AG09319 (cell line): ENCODE measurements at regions not wholly inside any gene's neighbourhood (a gene's known extent, or its start where the extent isn't known, plus 50 kb on each side); places are given as distances from the start of the nearest gene placed in this dataset.

ENCODE experiments used
- DNase-seq: peaks from one replicate; pipeline ENCODE4 v3.0.0-alpha.2; 2010; ENCODE audit warnings: low read depth; ENCODE audit errors: extremely low read depth
- TF ChIP-seq, protein P1 (sequence below): IDR thresholded peaks from 2 replicates; pipeline ENCODE4 v1.5.1; 2011; ENCODE audit warnings: low read depth, mild to moderate bottlenecking, inconsistent platforms, low read length, moderate library complexity

DNA sequence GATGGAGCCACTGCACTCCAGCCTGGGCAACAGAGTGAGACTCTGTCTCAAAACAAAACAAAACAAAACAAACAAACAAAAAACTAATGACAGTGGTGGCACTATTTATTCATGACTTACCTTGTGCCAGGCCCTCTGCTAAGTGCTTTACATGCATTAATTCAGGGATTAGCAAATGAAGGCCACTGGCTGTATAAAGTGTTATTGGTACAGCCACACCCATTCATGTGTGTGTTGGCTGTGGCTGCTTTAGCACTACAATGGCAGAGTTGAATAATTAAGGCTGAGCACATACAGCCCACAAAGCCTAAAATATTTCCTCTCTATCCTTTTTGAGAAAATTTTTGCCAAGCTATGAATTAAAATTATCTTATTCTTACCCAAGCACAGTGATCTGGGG is 531.8 kb upstream of the CDH5 start:
- TF ChIP-seq, protein P1, sequence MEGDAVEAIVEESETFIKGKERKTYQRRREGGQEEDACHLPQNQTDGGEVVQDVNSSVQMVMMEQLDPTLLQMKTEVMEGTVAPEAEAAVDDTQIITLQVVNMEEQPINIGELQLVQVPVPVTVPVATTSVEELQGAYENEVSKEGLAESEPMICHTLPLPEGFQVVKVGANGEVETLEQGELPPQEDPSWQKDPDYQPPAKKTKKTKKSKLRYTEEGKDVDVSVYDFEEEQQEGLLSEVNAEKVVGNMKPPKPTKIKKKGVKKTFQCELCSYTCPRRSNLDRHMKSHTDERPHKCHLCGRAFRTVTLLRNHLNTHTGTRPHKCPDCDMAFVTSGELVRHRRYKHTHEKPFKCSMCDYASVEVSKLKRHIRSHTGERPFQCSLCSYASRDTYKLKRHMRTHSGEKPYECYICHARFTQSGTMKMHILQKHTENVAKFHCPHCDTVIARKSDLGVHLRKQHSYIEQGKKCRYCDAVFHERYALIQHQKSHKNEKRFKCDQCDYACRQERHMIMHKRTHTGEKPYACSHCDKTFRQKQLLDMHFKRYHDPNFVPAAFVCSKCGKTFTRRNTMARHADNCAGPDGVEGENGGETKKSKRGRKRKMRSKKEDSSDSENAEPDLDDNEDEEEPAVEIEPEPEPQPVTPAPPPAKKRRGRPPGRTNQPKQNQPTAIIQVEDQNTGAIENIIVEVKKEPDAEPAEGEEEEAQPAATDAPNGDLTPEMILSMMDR, result no peak
- no peak for DNase-seq

DNA sequence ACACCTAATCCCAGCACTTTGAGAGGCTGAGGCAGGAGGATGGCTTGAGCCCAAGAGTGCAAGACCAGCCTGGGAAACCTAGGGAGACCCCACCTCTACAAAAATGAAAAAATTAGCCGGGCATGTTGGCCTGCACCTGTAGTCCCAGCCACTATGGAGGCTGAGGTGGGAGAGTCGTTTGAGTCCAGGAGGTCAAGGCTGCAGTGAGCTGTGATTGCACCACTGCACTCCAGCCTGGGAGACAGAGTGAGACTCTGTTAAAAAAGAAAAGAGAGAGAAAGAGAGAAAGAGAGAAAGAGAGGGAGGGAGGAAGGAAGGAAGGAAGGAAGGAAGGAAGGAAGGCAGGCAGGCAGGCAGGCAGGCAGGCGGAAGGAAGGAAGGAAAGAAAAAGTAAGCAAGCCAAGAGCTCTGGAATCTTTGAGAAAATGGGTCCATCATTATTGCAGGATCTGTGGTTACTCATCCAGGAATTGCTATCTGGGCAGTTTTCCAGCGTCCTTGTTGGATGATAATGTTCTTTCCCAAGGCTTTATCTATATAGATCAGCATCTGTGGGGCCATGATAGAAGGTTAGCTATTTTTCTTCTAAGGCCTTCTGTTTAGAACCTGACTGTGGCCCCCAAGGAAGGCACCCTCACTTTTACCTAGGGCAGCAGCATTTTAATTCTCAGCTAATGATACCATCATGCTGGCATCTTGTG is 533.2 kb upstream of the CDH5 start:
- peak; percentile 22 for DNase-seq
- TF ChIP-seq, protein P1, result no peak

DNA sequence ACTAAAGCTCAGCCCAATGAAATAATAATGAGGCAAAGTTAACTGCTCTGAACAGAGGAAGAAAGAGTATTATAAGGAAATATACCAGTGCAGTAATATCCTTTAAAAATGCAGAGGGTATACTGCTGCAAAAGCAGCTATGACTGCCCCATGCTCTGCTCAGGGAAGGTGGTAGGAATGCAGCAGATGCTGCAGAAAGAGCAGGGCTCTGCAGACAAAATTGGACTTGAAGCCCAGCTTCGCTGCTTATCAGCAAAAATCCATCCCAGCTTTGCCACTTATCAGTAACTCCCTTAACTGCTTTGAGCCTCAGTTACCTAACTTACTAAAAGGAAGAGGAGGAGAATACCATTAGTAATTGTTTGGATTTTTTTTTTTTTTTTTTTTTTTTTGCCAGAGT is 533.8 kb upstream of the CDH5 start:
- DNase-seq, result no peak
- TF ChIP-seq, protein P1, result no peak

DNA sequence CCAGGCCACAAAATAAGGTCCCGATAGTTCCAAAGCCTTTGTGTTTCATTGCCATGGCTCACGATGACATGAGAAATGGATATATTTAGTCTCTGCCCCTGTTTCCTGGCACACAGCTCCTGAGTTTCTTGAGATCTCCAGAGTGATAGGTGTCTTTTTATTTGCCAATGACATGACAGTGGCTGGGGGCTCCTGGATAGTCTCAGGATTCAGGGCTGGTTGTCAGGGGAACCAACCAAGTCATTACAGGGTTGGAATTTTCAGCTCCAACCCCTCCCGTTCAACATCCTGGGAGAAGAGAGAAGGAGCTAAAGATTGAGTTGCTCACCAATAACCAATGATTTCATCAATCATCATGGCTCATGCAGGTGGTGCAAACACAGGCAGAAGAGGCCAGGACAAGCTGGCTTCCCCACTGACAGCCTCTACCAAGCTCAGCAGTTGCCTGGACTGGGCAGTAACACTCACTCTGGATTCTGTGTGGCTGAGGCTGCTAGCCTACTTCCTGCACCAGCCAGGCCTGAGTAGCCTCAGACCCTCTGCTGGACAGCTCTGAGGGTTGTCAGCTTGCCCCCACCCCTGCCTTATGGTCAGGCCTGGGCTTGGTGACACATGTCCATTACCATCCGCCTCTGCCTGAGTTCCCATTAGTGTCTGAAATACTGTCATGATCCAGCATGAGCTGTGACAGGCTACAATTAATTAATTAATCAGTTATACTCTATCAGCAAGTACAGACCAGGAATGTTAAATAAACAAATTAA is 534.4 kb upstream of the CDH5 start:
- TF ChIP-seq, protein P1, result no peak
- no peak for DNase-seq

DNA sequence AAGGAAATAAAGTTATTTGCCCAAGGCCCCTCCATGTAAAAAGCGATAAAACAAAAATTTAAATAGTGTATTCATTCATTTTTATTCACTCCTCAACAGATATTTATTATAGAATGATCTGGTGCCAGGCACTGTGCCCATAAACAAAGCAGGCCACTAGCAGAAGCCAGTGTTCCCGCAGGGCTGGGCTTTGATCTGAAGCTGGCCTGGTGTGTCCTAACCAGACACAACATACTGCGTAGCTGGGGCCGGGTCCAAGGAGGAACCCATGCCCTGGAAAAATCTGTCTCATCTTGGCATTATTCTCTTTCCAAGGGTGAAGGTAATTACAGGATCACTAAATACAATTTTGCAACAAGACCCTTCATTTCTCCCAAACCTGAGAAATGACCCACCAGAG is 537.4 kb upstream of the CDH5 start:
- TF ChIP-seq, protein P1, result no peak
- no peak for DNase-seq

DNA sequence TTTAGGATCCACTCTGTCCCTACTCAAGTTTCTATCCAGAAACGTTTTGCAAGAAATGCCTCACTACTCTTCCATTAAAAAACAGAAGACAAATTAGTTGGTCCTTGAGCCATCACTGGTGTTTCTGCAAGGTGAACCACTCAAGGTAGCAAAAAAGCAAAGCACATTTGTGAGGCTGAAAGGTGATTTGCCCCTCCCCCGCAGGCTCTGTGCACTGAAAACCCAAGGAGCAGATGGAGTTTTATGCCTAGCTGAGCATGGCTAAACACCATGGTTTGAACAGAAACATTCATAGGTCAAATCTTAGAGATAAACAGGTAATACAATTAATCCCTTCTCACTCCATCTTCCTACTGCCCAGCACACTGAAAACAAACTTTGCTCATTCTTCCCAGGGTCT is 538.2 kb upstream of the CDH5 start:
- DNase-seq, result no peak

DNA sequence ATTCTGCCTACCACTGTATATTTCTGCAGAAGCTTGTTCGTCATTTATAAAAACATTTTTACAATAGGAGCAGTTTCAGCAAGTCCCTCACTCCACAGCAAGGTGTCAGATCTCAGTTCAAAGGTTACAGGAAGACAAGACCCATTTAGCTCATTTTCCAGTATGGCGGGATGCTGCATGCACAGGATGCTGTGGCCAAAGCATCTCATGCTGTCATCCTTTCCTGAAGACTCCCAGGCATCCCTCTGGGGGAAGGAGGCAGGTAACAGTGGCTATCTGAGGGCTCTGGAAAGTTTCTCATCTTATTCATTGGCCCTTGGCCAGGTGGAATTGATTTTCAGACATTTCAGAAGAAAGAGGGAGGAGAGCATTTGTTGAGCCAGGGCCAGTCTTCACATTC is 539.3 kb upstream of the CDH5 start:
- TF ChIP-seq, protein P1, result no peak
- DNase-seq, result no peak

More for the DNA sequence above, 538.2 kb upstream of the CDH5 start:
- TF ChIP-seq, protein P1, result no peak
